ENCODE measurements at regions not wholly inside any gene's neighbourhood (a gene's known extent, or its start where the extent isn't known, plus 50 kb on each side); places are given as distances from the start of the nearest gene placed in this dataset.

DNA sequence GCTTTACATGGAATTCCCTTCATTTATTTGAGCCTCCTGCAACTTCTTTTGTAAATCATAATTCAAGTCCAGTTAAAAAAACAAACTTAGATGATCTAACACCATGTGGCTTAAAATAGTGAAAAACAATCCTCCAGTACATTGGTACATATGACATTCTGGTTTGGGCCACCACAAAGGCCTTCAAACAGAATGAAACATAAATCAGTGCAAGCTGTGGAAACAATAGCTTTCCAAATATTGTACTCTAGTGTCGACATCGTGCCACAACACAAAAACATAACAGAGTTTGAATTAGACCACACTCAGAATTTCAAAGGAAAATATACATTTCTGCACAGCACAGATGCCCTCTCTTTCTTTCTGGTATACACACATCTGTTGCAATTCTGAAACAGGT is 751.3 kb downstream of the SLC6A15 start:
- TF ChIP-seq, protein P1, sequence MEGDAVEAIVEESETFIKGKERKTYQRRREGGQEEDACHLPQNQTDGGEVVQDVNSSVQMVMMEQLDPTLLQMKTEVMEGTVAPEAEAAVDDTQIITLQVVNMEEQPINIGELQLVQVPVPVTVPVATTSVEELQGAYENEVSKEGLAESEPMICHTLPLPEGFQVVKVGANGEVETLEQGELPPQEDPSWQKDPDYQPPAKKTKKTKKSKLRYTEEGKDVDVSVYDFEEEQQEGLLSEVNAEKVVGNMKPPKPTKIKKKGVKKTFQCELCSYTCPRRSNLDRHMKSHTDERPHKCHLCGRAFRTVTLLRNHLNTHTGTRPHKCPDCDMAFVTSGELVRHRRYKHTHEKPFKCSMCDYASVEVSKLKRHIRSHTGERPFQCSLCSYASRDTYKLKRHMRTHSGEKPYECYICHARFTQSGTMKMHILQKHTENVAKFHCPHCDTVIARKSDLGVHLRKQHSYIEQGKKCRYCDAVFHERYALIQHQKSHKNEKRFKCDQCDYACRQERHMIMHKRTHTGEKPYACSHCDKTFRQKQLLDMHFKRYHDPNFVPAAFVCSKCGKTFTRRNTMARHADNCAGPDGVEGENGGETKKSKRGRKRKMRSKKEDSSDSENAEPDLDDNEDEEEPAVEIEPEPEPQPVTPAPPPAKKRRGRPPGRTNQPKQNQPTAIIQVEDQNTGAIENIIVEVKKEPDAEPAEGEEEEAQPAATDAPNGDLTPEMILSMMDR (IDR thresholded peaks at IDR 0.05; ENCODE audit: low read depth, low read length) = no peak
- TF ChIP-seq EZH2phosphoT487 (IDR thresholded peaks at IDR 0.05; ENCODE audit: low read depth) = no peak
